Ovary (tissue), 7 donors: ENCODE measurements at regions not wholly inside any gene's neighbourhood (a gene's known extent, or its start where the extent isn't known, plus 50 kb on each side); places are given as distances from the start of the nearest gene placed in this dataset.

Experiments
- DNase-seq, 5 donors: peaks; one replicate each; pipeline ENCODE4 v3.0.0-alpha.2; 2019 to 2020
- H3K27ac ChIP-seq, 2 donors: fragments of 200-600 bp; one replicate each; pipeline versions ENCODE4 v1.5.1 to v1.8.0; 2019 to 2022
- H3K27me3 ChIP-seq: fragments of 200-600 bp; one replicate; pipeline ENCODE4 v1.8.0; 2022
- H3K36me3 ChIP-seq: fragments of 200-600 bp; sonication (generic); one replicate; pipeline ENCODE4 v1.5.1; 2019
- H3K4me1 ChIP-seq: one replicate; pipeline ENCODE4 v1.8.1; 2013; ENCODE audit warnings: mild to moderate bottlenecking, moderate library complexity; ENCODE audit not compliant: insufficient read depth
- H3K4me3 ChIP-seq: fragments of 200-600 bp; sonication (generic); one replicate; pipeline ENCODE4 v1.5.1; 2017
- H3K9me3 ChIP-seq, 2 donors: fragments of 200-600 bp in 1 of 2; sonication (generic) in 1 of 2; one replicate each; pipeline versions ENCODE4 v1.5.1 to v1.8.1; 2013 to 2019; ENCODE audit warnings: mild to moderate bottlenecking in 1 of 2, moderate library complexity in 1 of 2
- EP300 ChIP-seq: sonication (generic); formaldehyde crosslinking; IDR thresholded peaks from one replicate; pipeline ENCODE4 v1.6.1; 2017; ENCODE audit warnings: antibody characterized with exemption
- POLR2A ChIP-seq: fragments of 450-650 bp; IDR thresholded peaks from one replicate; pipeline ENCODE4 v1.6.1; 2017; ENCODE audit warnings: antibody characterized with exemption, mild to moderate bottlenecking, moderate library complexity
- WGBS, 3 donors: extraction: QIAGEN DNeasy Blood & Tissue Kit in 1 of 3; methylation state at CpG; one replicate each; pipeline versions ENCODE4 v1.1.5 to v1.1.7; 2013 to 2017; 5-methylcytosine and 5-hydroxymethylcytosine counted together
- intact Hi-C, 4 donors: fragments of 100-400 bp; cut with DNase I; formaldehyde crosslinking; loops; one replicate each; pipeline versions ENCODE4 v1.11.0 to v1.15.1; 2022 to 2023
- TF ChIP-seq, protein P1 (sequence below), 3 donors: fragments of 450-650 bp in 2 of 3; fragments of 200-600 bp in 1 of 3; IDR thresholded peaks; one replicate each; pipeline versions ENCODE4 v1.5.1 to v1.8.0; 2016 to 2022; ENCODE audit warnings: antibody characterized with exemption in 3 of 3, mild to moderate bottlenecking in 1 of 3
- donor health status: DM: no; HTN: no; CAD: no; lungs with moderate emphysema.
- donor health status: DM: no; HTN: no; CAD: no.
- donor health status: Bipolar disorder and iron deficiency.
- donor health status: DM: no; HTN: no; CAD: no.
- donor health status: DM: yes; HTN: yes; CAD: no.

DNA sequence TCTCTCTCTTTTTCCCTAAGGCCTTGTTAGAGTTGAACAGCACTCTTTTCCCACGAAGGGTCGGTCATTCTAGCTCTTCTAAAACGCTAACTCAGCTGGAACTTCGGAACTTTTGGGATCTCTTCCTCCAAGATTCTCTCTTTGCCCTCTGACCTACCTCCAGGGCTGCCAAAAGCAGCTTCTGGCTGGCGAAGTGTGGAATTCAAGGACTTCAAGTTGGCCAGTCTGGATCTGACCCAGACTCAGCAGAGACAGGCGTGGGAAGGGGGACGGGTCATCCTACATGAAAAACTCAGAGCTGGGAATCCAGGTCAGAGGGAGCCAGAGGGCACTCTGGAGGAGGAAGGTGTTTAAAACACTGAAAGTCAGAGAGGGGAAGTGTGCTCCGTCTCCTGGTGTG lies 305.5 kb upstream of the HDAC4 start:
- 6 to 11% (median 8%) methylated on average over 8 of the region's 8 CpGs for WGBS, 3 donors
- peaks cover 4% of the 10 kb centered on the region for H3K4me1 ChIP-seq
- H3K36me3 ChIP-seq: no peaks in the 10 kb centered on the region
- H3K27me3 ChIP-seq: no peaks in the 10 kb centered on the region
- H3K4me3 ChIP-seq: no peak overlapping the region
- intact Hi-C loops: no loop called here
- TF ChIP-seq EP300 (no peak), POLR2A (no peak)
- TF ChIP-seq, protein P1, sequence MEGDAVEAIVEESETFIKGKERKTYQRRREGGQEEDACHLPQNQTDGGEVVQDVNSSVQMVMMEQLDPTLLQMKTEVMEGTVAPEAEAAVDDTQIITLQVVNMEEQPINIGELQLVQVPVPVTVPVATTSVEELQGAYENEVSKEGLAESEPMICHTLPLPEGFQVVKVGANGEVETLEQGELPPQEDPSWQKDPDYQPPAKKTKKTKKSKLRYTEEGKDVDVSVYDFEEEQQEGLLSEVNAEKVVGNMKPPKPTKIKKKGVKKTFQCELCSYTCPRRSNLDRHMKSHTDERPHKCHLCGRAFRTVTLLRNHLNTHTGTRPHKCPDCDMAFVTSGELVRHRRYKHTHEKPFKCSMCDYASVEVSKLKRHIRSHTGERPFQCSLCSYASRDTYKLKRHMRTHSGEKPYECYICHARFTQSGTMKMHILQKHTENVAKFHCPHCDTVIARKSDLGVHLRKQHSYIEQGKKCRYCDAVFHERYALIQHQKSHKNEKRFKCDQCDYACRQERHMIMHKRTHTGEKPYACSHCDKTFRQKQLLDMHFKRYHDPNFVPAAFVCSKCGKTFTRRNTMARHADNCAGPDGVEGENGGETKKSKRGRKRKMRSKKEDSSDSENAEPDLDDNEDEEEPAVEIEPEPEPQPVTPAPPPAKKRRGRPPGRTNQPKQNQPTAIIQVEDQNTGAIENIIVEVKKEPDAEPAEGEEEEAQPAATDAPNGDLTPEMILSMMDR (IDR thresholded peaks at IDR 0.05): no peak
- no peak overlapping the region for H3K27ac ChIP-seq
- no peaks in the 10 kb centered on the region for H3K9me3 ChIP-seq
- DNase-seq: peak in 2 of 5 donors; percentile 33 to 60

DNA sequence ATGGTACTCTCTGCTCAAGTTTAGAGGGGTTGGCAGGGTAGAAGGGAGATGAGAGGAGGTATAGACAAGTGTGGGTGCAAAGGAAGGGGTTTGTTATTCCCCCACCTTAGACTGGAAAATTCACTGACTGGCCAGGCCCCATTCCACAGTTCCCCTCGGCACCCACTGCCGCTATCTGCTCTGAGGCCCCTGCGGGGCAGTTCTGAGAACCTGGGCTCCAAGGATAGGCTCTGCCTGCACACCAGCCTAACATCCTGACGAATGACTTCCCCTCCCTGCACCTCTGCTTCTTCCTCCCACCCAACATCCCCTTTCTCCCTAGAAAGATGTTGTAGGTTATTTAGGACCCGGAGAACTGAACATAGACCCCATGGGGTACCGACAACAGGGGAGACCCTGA lies 303.9 kb upstream of the HDAC4 start:
- H3K9me3 ChIP-seq: no peaks in the 10 kb centered on the region
- WGBS, 3 donors: 95 to 98% (median 97%) methylated on average over 6 of the region's 6 CpGs

DNA sequence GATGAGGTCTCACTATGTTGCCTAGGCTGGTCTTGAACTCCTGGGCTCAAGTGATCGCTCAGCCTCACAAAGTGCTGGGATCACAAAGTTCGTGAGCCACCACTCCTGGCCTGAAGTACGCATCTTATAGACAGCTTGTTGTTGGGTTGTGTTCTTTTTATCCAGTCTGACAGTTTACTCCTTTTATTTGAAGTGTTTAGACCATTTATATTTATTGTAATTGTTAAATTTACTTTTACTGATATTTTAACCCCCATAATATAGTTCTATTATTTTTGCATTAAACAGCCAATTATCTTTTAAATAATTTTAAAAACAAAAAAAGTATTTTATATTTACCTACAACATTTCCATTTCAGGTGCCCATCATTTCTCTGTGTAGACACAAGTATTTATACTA lies 303.0 kb upstream of the HDAC4 start:
- DNase-seq: no peak
- intact Hi-C loops: no loop called here
- WGBS, 3 donors: 84 to 88% (median 84%) methylated on average over 3 of the region's 3 CpGs

More for the DNA sequence above, 303.9 kb upstream of the HDAC4 start:
- Histone ChIP-seq H3K4me1 (peaks cover 4% of the 10 kb centered on the region), H3K4me3 (no peak overlapping the region), H3K27me3 (no peaks in the 10 kb centered on the region), H3K27ac (no peak overlapping the region), H3K36me3 (no peaks in the 10 kb centered on the region)
- TF ChIP-seq, protein P1 (IDR thresholded peaks at IDR 0.05): no peak
- TF ChIP-seq POLR2A (no peak), EP300 (no peak)
- intact Hi-C loops: no loop called here
- no peak for DNase-seq

DNA sequence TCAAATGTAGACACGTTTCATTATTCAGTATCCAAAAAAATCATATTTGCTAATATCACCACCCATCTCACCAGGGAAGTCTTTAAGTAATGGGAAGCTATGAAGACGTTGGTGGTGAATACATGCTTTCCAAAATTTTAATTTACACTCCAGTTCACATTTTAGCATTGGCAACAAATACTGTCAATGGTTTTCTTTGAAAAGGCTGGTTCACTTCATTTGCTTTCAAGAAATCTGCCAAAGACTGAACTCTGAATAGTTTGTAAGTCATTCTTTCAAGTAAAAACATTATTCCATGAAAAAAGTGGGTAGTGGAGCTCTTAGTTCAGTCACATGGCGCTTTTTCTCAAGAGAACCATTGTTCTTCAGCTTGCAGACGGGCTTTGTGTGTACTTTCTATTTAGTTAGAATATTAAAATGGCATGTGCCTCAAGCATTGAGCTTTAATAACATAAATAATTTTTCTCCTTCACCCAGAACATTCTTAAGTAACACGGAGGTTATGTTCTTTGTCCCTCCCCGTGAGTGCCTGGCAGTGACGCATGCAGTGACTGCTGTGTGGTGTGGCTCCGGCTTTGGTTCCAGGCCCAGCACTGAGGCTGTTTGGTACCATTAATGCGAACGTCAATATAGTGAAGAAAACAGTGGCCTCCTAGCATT lies 300.0 kb upstream of the HDAC4 start:
- intact Hi-C loops: no loop called here
- H3K4me3 ChIP-seq: no peak overlapping the region
- 81 to 88% (median 86%) methylated on average over 10 of the region's 10 CpGs for WGBS, 3 donors
- no peak for TF ChIP-seq EP300
- no peak for TF ChIP-seq POLR2A
- TF ChIP-seq, protein P1 (IDR thresholded peaks at IDR 0.05): no peak
- no peak overlapping the region for H3K27ac ChIP-seq
- peaks cover 2% of the 10 kb centered on the region for H3K4me1 ChIP-seq
- no peaks in the 10 kb centered on the region for H3K36me3 ChIP-seq
- no peak for DNase-seq
- no peaks in the 10 kb centered on the region for H3K27me3 ChIP-seq
- H3K9me3 ChIP-seq: no peaks in the 10 kb centered on the region

More for the DNA sequence above, 303.0 kb upstream of the HDAC4 start:
- no peaks in the 10 kb centered on the region for H3K36me3 ChIP-seq
- H3K27me3 ChIP-seq: no peaks in the 10 kb centered on the region
- peaks cover 4% of the 10 kb centered on the region for H3K4me1 ChIP-seq
- no peaks in the 10 kb centered on the region for H3K9me3 ChIP-seq
- TF ChIP-seq, protein P1 (IDR thresholded peaks at IDR 0.05): no peak
- TF ChIP-seq POLR2A (no peak), EP300 (no peak)
- no peak overlapping the region for H3K4me3 ChIP-seq
- no peak overlapping the region for H3K27ac ChIP-seq
